GM12891 (cell line): ENCODE measurements at regions not wholly inside any gene's neighbourhood (a gene's known extent, or its start where the extent isn't known, plus 50 kb on each side); places are given as distances from the start of the nearest gene placed in this dataset.

Experiments
- PAX5 ChIP-seq: IDR thresholded peaks from 2 replicates; pipeline ENCODE4 v1.6.1; 2011; ENCODE audit warnings: low read length, moderate library complexity, mild to moderate bottlenecking; ENCODE audit not compliant: insufficient read depth, severe bottlenecking
- POLR2A ChIP-seq: IDR thresholded peaks from 2 replicates; pipeline ENCODE4 v1.6.1; 2011; ENCODE audit warnings: low read depth, low read length, control low read depth
- POLR2AphosphoS5 ChIP-seq: IDR thresholded peaks from 2 replicates; pipeline ENCODE4 v1.6.1; 2011; ENCODE audit warnings: low read depth, low read length, control low read depth
- POU2F2 ChIP-seq: IDR thresholded peaks from 2 replicates; pipeline ENCODE4 v1.6.1; 2011; ENCODE audit warnings: low read depth, mild to moderate bottlenecking, control low read depth, low read length, moderate library complexity
- SPI1 ChIP-seq: IDR thresholded peaks from 2 replicates; pipeline ENCODE4 v1.6.1; 2011; ENCODE audit warnings: low read depth, low read length, control low read depth
- TAF1 ChIP-seq: IDR thresholded peaks from 2 replicates; pipeline ENCODE4 v1.6.1; 2011; ENCODE audit warnings: low read depth, low read length, control low read depth

GRCh38 chr6:145483191-145483996, 251.9 kb downstream of the EPM2A start:
- TF ChIP-seq POLR2A (no peak), POLR2AphosphoS5 (no peak), TAF1 (no peak), SPI1 (no peak), PAX5 (no peak), POU2F2 (no peak)
